ENCODE measurements at regions not wholly inside any gene's neighbourhood (a gene's known extent, or its start where the extent isn't known, plus 50 kb on each side); places are given as distances from the start of the nearest gene placed in this dataset.

- TF ChIP-seq, protein P1, sequence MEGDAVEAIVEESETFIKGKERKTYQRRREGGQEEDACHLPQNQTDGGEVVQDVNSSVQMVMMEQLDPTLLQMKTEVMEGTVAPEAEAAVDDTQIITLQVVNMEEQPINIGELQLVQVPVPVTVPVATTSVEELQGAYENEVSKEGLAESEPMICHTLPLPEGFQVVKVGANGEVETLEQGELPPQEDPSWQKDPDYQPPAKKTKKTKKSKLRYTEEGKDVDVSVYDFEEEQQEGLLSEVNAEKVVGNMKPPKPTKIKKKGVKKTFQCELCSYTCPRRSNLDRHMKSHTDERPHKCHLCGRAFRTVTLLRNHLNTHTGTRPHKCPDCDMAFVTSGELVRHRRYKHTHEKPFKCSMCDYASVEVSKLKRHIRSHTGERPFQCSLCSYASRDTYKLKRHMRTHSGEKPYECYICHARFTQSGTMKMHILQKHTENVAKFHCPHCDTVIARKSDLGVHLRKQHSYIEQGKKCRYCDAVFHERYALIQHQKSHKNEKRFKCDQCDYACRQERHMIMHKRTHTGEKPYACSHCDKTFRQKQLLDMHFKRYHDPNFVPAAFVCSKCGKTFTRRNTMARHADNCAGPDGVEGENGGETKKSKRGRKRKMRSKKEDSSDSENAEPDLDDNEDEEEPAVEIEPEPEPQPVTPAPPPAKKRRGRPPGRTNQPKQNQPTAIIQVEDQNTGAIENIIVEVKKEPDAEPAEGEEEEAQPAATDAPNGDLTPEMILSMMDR (IDR thresholded peaks at IDR 0.05) = no peak
- no peak for TF ChIP-seq POLR2A (IDR thresholded peaks at IDR 0.05)
Observed at GRCh38 chr3:127467391-127467790, 123.1 kb downstream of the TPRA1 start.

Data from uterus (tissue), 2 donors.